GM12873 (cell line): ENCODE measurements at regions not wholly inside any gene's neighbourhood (a gene's known extent, or its start where the extent isn't known, plus 50 kb on each side); places are given as distances from the start of the nearest gene placed in this dataset.

Experiments used
- TF ChIP-seq, protein P1 (sequence below): IDR thresholded peaks from 2 replicates; pipeline ENCODE4 v1.5.1; 2012; ENCODE audit warnings: low read depth, mild to moderate bottlenecking, moderate library complexity, low read length, control low read depth; ENCODE audit not compliant: insufficient read depth; ENCODE audit errors: missing control alignments

DNA sequence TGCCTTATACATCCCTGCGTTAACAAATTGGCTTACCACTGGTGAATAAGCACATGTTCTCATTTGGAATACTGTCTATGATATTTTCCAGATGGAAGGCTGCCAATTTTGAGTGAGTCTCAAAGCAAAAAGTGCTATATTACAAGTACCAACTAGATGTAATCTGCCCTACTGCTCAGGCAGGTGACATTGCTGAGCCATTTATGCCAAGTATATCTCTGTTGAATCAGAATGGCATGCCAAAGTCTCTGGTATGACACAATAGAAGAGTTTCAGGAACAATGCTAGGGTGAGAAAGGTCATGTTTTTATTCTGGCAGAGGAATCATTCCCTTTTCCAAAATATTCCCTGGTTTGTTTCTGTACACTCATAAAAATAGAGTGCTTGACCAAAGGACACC, 356.5 kb downstream of the CDH9 start:
- TF ChIP-seq, protein P1, sequence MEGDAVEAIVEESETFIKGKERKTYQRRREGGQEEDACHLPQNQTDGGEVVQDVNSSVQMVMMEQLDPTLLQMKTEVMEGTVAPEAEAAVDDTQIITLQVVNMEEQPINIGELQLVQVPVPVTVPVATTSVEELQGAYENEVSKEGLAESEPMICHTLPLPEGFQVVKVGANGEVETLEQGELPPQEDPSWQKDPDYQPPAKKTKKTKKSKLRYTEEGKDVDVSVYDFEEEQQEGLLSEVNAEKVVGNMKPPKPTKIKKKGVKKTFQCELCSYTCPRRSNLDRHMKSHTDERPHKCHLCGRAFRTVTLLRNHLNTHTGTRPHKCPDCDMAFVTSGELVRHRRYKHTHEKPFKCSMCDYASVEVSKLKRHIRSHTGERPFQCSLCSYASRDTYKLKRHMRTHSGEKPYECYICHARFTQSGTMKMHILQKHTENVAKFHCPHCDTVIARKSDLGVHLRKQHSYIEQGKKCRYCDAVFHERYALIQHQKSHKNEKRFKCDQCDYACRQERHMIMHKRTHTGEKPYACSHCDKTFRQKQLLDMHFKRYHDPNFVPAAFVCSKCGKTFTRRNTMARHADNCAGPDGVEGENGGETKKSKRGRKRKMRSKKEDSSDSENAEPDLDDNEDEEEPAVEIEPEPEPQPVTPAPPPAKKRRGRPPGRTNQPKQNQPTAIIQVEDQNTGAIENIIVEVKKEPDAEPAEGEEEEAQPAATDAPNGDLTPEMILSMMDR = no peak

DNA sequence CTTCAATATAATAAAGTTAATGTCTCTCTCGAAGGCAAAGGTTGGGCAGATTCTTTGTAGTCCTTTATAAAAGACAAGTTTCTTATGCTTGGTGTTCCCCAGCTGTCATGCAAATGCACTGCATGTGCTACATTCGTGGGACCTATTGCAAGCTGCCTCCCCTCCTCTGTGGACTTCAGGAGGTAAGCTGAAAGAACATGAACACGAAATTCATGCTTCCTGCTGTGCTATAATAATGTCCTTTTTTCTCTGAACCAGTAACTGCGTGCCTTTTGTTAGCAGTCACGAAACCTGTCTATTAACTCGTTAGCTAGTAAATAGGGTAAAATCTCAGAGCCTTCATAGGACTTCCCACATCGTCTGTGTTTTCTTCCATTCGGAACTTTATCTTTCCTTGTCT, 363.5 kb downstream of the CDH9 start:
- TF ChIP-seq, protein P1 = no peak

DNA sequence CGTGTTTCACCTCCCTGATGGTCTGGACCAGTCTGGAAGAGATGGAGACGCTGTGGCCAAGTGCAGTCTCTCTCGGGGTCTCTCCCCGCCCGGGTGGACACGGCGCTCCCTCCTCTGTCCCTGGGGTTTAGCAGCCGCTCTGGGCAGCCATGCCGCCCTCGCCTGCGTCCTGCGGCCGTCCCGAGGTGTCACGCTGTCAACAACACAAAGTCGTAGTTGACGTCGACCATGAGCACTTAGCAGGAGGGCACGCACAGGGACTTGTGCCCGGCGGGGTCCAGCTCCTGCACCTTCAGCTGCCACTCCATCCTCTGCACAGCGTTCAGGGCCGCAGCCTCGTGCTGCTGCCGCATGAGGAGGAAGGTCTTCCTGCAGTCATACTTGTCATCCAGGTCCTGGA, 368.9 kb downstream of the CDH9 start:
- TF ChIP-seq, protein P1 = no peak

DNA sequence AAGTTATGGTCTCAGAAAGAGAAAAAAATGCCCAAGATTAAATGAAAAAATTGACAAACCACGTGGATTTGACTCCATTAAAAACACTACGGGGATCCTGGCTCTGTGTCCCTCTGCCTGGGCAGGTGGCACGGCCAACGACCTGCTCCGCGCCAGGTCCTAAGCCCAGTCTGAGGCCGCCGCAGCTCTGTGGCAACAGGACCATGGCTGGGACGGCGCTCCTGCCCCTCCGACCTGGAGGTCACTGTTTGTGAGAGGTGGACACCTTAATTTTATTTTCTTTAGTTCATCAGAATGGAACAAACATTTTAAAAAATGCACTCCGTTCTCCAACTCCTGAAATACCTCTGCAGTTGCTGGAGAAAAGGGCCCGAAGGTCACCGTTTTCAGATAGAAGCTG, 369.4 kb downstream of the CDH9 start:
- TF ChIP-seq, protein P1 = no peak

DNA sequence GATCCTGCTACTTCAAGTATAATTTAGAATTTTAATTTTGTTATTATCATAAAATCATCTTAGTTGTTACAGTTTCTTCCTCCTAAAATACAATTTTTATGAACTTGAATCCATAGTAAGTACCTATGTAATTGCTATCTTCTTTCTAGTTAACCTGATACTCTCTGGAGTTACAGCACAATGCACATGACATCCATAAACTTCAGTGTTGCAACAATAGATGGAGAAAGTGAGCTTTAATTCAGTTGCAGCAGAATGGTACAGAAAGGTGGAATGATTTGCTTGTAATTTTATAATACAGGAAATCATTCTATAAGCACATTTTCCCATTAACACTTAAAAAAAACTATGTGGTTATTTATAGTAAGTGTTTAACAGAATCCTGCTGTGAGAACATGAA, 372.0 kb downstream of the CDH9 start:
- TF ChIP-seq, protein P1 = no peak

DNA sequence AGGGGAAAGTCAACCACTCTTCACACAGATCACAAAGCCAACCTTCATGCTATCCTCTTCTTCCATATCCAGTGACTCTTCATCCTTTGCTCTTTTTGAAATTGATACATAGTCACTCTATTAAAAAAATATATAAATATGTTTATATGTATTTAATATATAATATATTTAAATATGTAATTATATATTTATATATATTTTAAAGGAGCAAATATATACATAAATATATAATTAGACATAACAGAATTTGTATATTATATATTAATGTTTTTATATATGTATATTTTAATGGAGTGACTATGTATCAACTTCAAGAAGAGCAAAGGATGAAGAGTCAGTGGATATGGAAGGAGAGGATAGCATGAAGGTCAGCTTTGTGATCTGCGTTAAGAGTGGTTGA, 374.9 kb downstream of the CDH9 start:
- TF ChIP-seq, protein P1 = no peak

DNA sequence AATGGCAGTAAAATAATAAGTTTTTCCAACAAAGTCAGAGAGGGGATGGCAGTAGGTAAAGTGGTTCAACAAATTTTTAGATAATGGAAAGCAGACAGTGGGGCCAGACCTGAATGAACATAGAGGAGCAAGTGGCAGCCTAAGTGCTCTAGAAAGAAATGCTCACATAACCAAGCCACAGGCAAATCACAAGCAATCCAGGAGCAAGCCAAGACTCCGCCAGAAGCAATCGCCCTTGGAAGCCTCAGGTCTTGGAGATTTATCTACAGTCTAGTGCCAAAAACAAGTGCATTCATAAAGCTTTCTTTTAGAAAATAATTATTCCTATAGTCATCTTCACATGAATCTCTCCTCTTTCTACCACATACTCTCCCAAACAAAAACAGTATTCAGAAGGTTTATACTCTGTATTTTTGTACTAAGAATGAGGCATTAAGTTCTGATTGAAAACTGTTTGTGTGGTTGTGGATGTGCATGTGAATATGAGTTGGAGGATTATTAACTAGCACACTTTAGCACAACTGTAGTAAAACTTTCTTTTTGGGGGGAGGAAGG, 375.5 kb downstream of the CDH9 start:
- TF ChIP-seq, protein P1 = no peak
